Uterus (tissue), 3 donors: ENCODE measurements at regions not wholly inside any gene's neighbourhood (a gene's known extent, or its start where the extent isn't known, plus 50 kb on each side); places are given as distances from the start of the nearest gene placed in this dataset.

Experiments used
- DNase-seq, 2 donors: peaks; one replicate each; pipeline ENCODE4 v3.0.0-alpha.2; 2019 to 2020
- H3K27ac ChIP-seq, 2 donors: fragments of 200-600 bp; sonication (generic); 1 replicate in 1 of 2; 2 replicates in 1 of 2; pipeline ENCODE4 v1.5.1; 2016 to 2018
- H3K27me3 ChIP-seq, 2 donors: fragments of 200-600 bp; sonication (generic); one replicate each; pipeline ENCODE4 v1.5.1; 2018 to 2019; ENCODE audit warnings: control low read depth in 1 of 2
- H3K36me3 ChIP-seq, 2 donors: fragments of 200-600 bp; sonication (generic); one replicate each; pipeline ENCODE4 v1.5.1; 2019; ENCODE audit warnings: control low read depth in 1 of 2
- H3K4me1 ChIP-seq, 2 donors: fragments of 200-600 bp; sonication (generic); one replicate each; pipeline ENCODE4 v1.5.1; 2018 to 2019; ENCODE audit warnings: control low read depth in 1 of 2
- H3K4me3 ChIP-seq, 2 donors: fragments of 200-600 bp; sonication (generic); 1 replicate in 1 of 2; 2 replicates in 1 of 2; pipeline ENCODE4 v1.5.1; 2018 to 2019; ENCODE audit warnings: mild to moderate bottlenecking in 1 of 2
- H3K9me3 ChIP-seq, 2 donors: fragments of 200-600 bp; sonication (generic); one replicate each; pipeline ENCODE4 v1.5.1; 2019; ENCODE audit warnings: control low read depth in 1 of 2
- POLR2A ChIP-seq, 2 donors: fragments of 450-650 bp; IDR thresholded peaks; one replicate each; pipeline ENCODE4 v1.6.1; 2016; ENCODE audit warnings: antibody characterized with exemption in 2 of 2, mild to moderate bottlenecking in 1 of 2, moderate library complexity in 1 of 2
- intact Hi-C: fragments of 100-400 bp; cut with DNase I; formaldehyde crosslinking; loops from one replicate; pipeline ENCODE4 v1.15.1; 2023; ENCODE audit warnings: low total_unique reads
- TF ChIP-seq, protein P1 (sequence below), 4 experiments: fragments of 200-600 bp in 2 of 4; fragments of 450-650 bp in 2 of 4; sonication (generic) in 2 of 4; IDR thresholded peaks; one replicate each; pipeline ENCODE4 v1.5.1; 2016 to 2019; ENCODE audit warnings: antibody characterized with exemption in 4 of 4, mild to moderate bottlenecking in 2 of 4, moderate library complexity in 1 of 4
- donor health status: DM: yes; HTN: yes; CAD: no.

DNA sequence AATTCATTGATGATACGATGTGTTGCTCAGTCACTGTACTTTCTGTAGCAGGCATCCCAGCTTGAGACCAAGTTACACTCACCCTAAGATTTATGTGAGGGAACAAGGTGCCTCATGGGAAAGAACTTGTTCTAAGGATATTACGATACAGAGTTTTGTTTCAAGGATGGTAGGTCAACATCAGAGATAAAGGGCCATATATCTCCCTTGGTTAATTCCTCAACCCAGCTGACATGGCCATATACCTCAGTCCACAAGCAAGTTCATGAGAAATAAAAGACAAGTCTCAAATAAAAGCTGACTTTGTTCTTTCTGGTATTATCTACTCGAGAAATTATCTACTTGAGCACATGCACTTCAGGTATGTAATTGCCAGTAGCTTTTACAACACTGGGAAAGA, 1535.9 kb upstream of the IGFBP7 start:
- TF ChIP-seq, protein P1, sequence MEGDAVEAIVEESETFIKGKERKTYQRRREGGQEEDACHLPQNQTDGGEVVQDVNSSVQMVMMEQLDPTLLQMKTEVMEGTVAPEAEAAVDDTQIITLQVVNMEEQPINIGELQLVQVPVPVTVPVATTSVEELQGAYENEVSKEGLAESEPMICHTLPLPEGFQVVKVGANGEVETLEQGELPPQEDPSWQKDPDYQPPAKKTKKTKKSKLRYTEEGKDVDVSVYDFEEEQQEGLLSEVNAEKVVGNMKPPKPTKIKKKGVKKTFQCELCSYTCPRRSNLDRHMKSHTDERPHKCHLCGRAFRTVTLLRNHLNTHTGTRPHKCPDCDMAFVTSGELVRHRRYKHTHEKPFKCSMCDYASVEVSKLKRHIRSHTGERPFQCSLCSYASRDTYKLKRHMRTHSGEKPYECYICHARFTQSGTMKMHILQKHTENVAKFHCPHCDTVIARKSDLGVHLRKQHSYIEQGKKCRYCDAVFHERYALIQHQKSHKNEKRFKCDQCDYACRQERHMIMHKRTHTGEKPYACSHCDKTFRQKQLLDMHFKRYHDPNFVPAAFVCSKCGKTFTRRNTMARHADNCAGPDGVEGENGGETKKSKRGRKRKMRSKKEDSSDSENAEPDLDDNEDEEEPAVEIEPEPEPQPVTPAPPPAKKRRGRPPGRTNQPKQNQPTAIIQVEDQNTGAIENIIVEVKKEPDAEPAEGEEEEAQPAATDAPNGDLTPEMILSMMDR (IDR thresholded peaks at IDR 0.05), result no peak
- TF ChIP-seq POLR2A (IDR thresholded peaks at IDR 0.05), result no peak
- Histone ChIP-seq H3K27me3 (no peaks in the 10 kb centered on the region), H3K4me3 (no peak overlapping the region), H3K27ac (no peak overlapping the region), H3K36me3 (no peaks in the 10 kb centered on the region), H3K9me3 (no peaks in the 10 kb centered on the region), H3K4me1 (no peaks in the 10 kb centered on the region)
- no peak for DNase-seq
- intact Hi-C loops, result no loop called here

DNA sequence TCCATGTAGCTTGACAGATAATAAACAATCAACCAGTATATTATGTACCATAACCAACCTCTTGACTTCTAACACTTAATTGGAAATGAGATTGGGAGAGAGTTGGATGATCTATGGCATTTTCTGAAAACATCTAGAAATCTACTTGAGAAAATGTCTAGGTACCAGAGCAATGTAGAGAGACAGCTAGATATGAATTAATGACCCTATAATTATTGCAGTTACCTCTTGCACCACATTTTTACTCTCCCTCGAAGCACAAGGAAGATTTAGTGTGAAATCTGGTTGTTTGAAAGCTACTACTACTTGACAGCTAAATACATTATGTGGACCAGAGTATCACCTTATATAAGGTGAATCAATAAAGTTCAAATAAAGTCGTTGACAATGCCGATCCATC, 1534.4 kb upstream of the IGFBP7 start:
- no peak for DNase-seq
- no peak overlapping the region for H3K4me3 ChIP-seq
- no peaks in the 10 kb centered on the region for H3K9me3 ChIP-seq
- no peaks in the 10 kb centered on the region for H3K36me3 ChIP-seq
- H3K27me3 ChIP-seq, result no peaks in the 10 kb centered on the region
- no peaks in the 10 kb centered on the region for H3K4me1 ChIP-seq
- no peak overlapping the region for H3K27ac ChIP-seq
- TF ChIP-seq, protein P1 (IDR thresholded peaks at IDR 0.05), result no peak
- TF ChIP-seq POLR2A (IDR thresholded peaks at IDR 0.05), result no peak
- intact Hi-C loops, result no loop called here

DNA sequence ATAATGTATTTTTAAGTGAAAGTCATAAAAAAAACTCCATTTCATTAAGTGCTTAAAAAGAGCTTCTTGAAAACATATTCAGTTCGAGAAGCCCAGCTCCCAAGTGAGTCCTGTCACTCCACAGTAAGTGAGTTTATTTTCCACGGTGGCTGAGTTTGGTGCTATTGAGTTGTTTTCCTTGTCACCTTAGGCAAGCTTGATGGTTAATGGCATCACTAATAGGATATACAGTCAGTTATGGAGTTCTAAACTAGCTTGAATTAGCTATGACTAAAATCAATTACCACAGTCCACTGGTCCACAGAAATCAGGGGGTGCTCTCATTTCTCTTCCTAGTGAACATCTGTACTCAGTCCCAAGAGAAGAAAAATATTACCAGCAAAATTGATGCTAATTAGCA, 1526.2 kb upstream of the IGFBP7 start:
- intact Hi-C loops, result no loop called here
- H3K36me3 ChIP-seq, result no peaks in the 10 kb centered on the region

DNA sequence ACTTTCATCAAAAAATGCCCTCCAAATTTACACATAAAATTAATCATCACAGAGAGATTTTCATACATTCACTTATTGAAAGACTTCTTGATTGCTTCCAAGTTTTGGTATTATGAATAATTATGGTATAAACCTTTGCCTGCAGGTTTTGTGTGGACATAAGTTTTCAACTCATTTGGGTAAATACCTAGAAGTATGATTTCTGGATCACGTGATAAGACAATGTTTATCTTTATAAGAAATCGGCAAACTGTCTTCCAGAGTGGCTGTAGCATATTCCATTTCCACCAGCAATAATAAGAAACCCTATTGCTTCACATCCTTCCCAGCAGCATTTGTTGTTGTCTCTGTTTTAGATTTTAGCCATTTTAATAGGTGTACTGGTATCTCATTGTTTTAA, 1507.0 kb upstream of the IGFBP7 start:
- no peak for DNase-seq
- TF ChIP-seq, protein P1 (IDR thresholded peaks at IDR 0.05), result no peak
- TF ChIP-seq POLR2A (IDR thresholded peaks at IDR 0.05), result no peak
- intact Hi-C loops, result no loop called here

More for the DNA sequence above, 1526.2 kb upstream of the IGFBP7 start:
- TF ChIP-seq, protein P1 (IDR thresholded peaks at IDR 0.05), result no peak
- TF ChIP-seq POLR2A (IDR thresholded peaks at IDR 0.05), result no peak
- Histone ChIP-seq H3K9me3 (no peaks in the 10 kb centered on the region), H3K27ac (no peak overlapping the region), H3K27me3 (no peaks in the 10 kb centered on the region), H3K4me3 (no peak overlapping the region), H3K4me1 (no peaks in the 10 kb centered on the region)
- no peak for DNase-seq

DNA sequence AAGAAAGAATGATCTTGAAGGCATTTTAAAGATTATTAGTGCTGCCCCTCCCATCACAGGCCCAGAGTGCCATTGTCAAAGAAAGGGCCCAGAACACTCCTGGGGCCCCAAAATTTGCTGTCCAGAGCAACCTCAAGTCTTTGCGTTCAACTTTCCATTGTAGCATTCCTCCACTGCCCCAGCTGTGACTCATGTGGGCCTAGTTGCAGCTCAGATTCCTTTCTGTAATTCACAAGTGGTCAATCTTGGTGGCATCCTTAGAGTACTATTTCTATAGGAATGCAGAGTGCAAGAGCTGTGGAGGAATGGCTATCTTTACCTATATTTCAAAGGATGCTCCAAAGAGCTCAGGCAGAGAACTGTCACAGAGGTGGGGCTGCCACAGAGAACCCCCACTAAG, 1500.8 kb upstream of the IGFBP7 start:
- TF ChIP-seq, protein P1 (IDR thresholded peaks at IDR 0.05), result no peak
- TF ChIP-seq POLR2A (IDR thresholded peaks at IDR 0.05), result no peak
- H3K36me3 ChIP-seq, result no peaks in the 10 kb centered on the region
- no peak overlapping the region for H3K27ac ChIP-seq
- no peak for DNase-seq
- H3K27me3 ChIP-seq, result no peaks in the 10 kb centered on the region
- H3K4me3 ChIP-seq, result no peak overlapping the region
- intact Hi-C loops, result no loop called here
- H3K9me3 ChIP-seq, result no peaks in the 10 kb centered on the region
- H3K4me1 ChIP-seq, result no peaks in the 10 kb centered on the region

More for the DNA sequence above, 1507.0 kb upstream of the IGFBP7 start:
- Histone ChIP-seq H3K36me3 (no peaks in the 10 kb centered on the region), H3K9me3 (no peaks in the 10 kb centered on the region), H3K27me3 (no peaks in the 10 kb centered on the region), H3K27ac (no peak overlapping the region), H3K4me3 (no peak overlapping the region), H3K4me1 (no peaks in the 10 kb centered on the region)
